ENCODE measurements at regions not wholly inside any gene's neighbourhood (a gene's known extent, or its start where the extent isn't known, plus 50 kb on each side); places are given as distances from the start of the nearest gene placed in this dataset.
A peak's percentile ranks its signal among the peaks of the same experiment; 100 is the strongest.

- H3K4me3 ChIP-seq (ENCODE audit: low read depth, low read length): no peak overlapping the region
- DNase-seq (ENCODE audit: low read depth): peak; percentile 53
- TF ChIP-seq CTCF (IDR thresholded peaks at IDR 0.05; ENCODE audit: insufficient read depth, low read length): no peak
Observed at GRCh38 chr3:104846270-104846669, 520.4 kb upstream of the ALCAM start.

- no peak overlapping the region for H3K4me3 ChIP-seq (ENCODE audit: low read depth, low read length)
- no peak for TF ChIP-seq CTCF (IDR thresholded peaks at IDR 0.05; ENCODE audit: insufficient read depth, low read length)
- no peak for DNase-seq (ENCODE audit: low read depth)
Observed at GRCh38 chr3:104849070-104849469, 517.6 kb upstream of the ALCAM start.

GRCh38 chr3:104854468-104854867 lies 512.2 kb upstream of the ALCAM start:
- TF ChIP-seq CTCF (IDR thresholded peaks at IDR 0.05; ENCODE audit: insufficient read depth, low read length): no peak
- no peak for DNase-seq (ENCODE audit: low read depth)
- H3K4me3 ChIP-seq (ENCODE audit: low read depth, low read length): no peak overlapping the region

GRCh38 chr3:104855702-104856101 lies 511.0 kb upstream of the ALCAM start:
- no peak for DNase-seq (ENCODE audit: low read depth)
- no peak for TF ChIP-seq CTCF (IDR thresholded peaks at IDR 0.05; ENCODE audit: insufficient read depth, low read length)
- no peak overlapping the region for H3K4me3 ChIP-seq (ENCODE audit: low read depth, low read length)

- no peak for DNase-seq (ENCODE audit: low read depth)
- no peak for TF ChIP-seq CTCF (IDR thresholded peaks at IDR 0.05; ENCODE audit: insufficient read depth, low read length)
Observed at GRCh38 chr3:104856741-104857140, 510.0 kb upstream of the ALCAM start.

GRCh38 chr3:104868291-104868690 lies 498.4 kb upstream of the ALCAM start:
- DNase-seq (ENCODE audit: low read depth): no peak
- TF ChIP-seq CTCF (IDR thresholded peaks at IDR 0.05; ENCODE audit: insufficient read depth, low read length): no peak
- no peak overlapping the region for H3K4me3 ChIP-seq (ENCODE audit: low read depth, low read length)

More at GRCh38 chr3:104856741-104857140, 510.0 kb upstream of the ALCAM start:
- no peak overlapping the region for H3K4me3 ChIP-seq (ENCODE audit: low read depth, low read length)

- no peak overlapping the region for H3K4me3 ChIP-seq (ENCODE audit: low read depth, low read length)
- TF ChIP-seq CTCF (IDR thresholded peaks at IDR 0.05; ENCODE audit: insufficient read depth, low read length): no peak
- DNase-seq (ENCODE audit: low read depth): no peak
Observed at GRCh38 chr3:104870276-104870675, 496.4 kb upstream of the ALCAM start.

Data from fibroblast of the aortic adventitia (primary cell).